ENCODE measurements at regions not wholly inside any gene's neighbourhood (a gene's known extent, or its start where the extent isn't known, plus 50 kb on each side); places are given as distances from the start of the nearest gene placed in this dataset.

DNA sequence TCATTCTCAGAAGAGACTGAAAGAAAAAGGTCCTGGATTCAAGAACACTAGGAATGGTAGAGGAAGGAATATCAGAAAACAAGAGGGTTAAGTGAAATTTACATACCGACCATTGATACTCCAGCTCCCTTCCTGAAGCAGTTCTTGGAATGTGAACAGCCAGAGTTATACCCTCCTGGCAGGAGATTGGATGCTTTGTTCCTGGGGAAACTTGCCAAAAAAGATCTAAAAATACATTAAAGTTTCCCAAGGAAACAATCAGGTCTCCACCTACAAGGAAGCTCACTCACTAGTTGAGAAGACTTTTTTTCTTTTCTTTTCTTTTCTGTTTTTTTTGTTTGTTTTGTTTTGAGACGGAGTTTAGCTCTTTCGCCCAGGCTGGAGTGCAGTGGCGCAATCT is 91.1 kb downstream of the HLX start:
- TF ChIP-seq ARNT (IDR thresholded peaks at IDR 0.05) (no peak), ZNF384 (IDR thresholded peaks at IDR 0.05) (no peak), SP1 (IDR thresholded peaks at IDR 0.05) (no peak), BHLHE40 (IDR thresholded peaks at IDR 0.05; ENCODE audit: borderline replicate concordance) (no peak), LEF1 (IDR thresholded peaks at IDR 0.05; ENCODE audit: borderline replicate concordance) (no peak), SUZ12 (IDR thresholded peaks at IDR 0.05) (no peak), CTBP1 (IDR thresholded peaks at IDR 0.05; ENCODE audit: borderline replicate concordance) (no peak), FOXA1 (IDR thresholded peaks at IDR 0.05) (no peak), NFRKB (IDR thresholded peaks at IDR 0.05) (no peak), FOXM1 (IDR thresholded peaks at IDR 0.05; ENCODE audit: borderline replicate concordance) (no peak), PKNOX1 (IDR thresholded peaks at IDR 0.05) (no peak), ELF4 (IDR thresholded peaks at IDR 0.05) (no peak), FOXK2 (IDR thresholded peaks at IDR 0.05) (no peak), TARDBP (IDR thresholded peaks at IDR 0.05) (no peak)

Data from HEK293T (cell line).